HG02588 (cell line): ENCODE measurements at regions not wholly inside any gene's neighbourhood (a gene's known extent, or its start where the extent isn't known, plus 50 kb on each side); places are given as distances from the start of the nearest gene placed in this dataset.

ENCODE experiments used
- ATAC-seq: cut with Tn5 transposase; IDR thresholded peaks from one replicate; pipeline ENCODE4 v1.9.1; 2021; ENCODE audit warnings: mild to moderate bottlenecking, moderate library complexity; ENCODE audit not compliant: unreplicated experiment

- no peak for ATAC-seq
Measured at GRCh38 chr10:21213381-21213780, 312.1 kb downstream of the SKIDA1 start.

GRCh38 chr10:21212912-21213311 lies 312.6 kb downstream of the SKIDA1 start:
- ATAC-seq, result no peak

GRCh38 chr10:21212348-21212747 lies 313.1 kb downstream of the SKIDA1 start:
- ATAC-seq, result no peak

- no peak for ATAC-seq
Measured at GRCh38 chr10:21209495-21209894, 312.4 kb upstream of the NEBL start.

GRCh38 chr10:21208666-21209316 lies 311.7 kb upstream of the NEBL start:
- no peak for ATAC-seq

GRCh38 chr10:21207852-21208646 lies 310.9 kb upstream of the NEBL start:
- no peak for ATAC-seq

- no peak for ATAC-seq
Measured at GRCh38 chr10:21205328-21205727, 308.2 kb upstream of the NEBL start.

- no peak for ATAC-seq
Measured at GRCh38 chr10:21203473-21204107, 306.5 kb upstream of the NEBL start.

- ATAC-seq, result no peak
Measured at GRCh38 chr10:21202776-21203462, 305.8 kb upstream of the NEBL start.

GRCh38 chr10:21199501-21199900 lies 302.4 kb upstream of the NEBL start:
- ATAC-seq, result no peak

GRCh38 chr10:21197838-21198237 lies 300.7 kb upstream of the NEBL start:
- ATAC-seq, result no peak

- no peak for ATAC-seq
Measured at GRCh38 chr10:21196822-21197395, 299.8 kb upstream of the NEBL start.

- ATAC-seq, result no peak
Measured at GRCh38 chr10:21195252-21195651, 298.1 kb upstream of the NEBL start.

GRCh38 chr10:21194510-21194993 lies 297.4 kb upstream of the NEBL start:
- ATAC-seq, result no peak

- ATAC-seq, result no peak
Measured at GRCh38 chr10:21193196-21193595, 296.1 kb upstream of the NEBL start.

GRCh38 chr10:21191512-21191911 lies 294.4 kb upstream of the NEBL start:
- ATAC-seq, result no peak

GRCh38 chr10:21184984-21185383 lies 287.9 kb upstream of the NEBL start:
- no peak for ATAC-seq

GRCh38 chr10:21184216-21184615 lies 287.1 kb upstream of the NEBL start:
- no peak for ATAC-seq

GRCh38 chr10:21183025-21183424 lies 285.9 kb upstream of the NEBL start:
- no peak for ATAC-seq

- no peak for ATAC-seq
Measured at GRCh38 chr10:21181451-21181850, 284.3 kb upstream of the NEBL start.

- no peak for ATAC-seq
Measured at GRCh38 chr10:21180604-21181003, 283.5 kb upstream of the NEBL start.
